ENCODE measurements at regions not wholly inside any gene's neighbourhood (a gene's known extent, or its start where the extent isn't known, plus 50 kb on each side); places are given as distances from the start of the nearest gene placed in this dataset.
"Not testable (repeated sequence)": the region's sequence is repeated elsewhere in the genome, so short reads cannot be mapped to it uniquely, and the experiment has no call there.

- no peak for DNase-seq (ENCODE audit: low read depth in 4 of 4, low spot score in 2 of 4)
These were observed 145.9 kb upstream of the ITGB1 start for GRCh38 chr10:33103863-33104379.

GRCh38 chr10:33102071-33102470 is 144.0 kb upstream of the ITGB1 start:
- no peak for DNase-seq (ENCODE audit: low read depth in 4 of 4, low spot score in 2 of 4)

- DNase-seq (ENCODE audit: low read depth in 4 of 4, low spot score in 2 of 4), result no peak
These were observed 143.4 kb upstream of the ITGB1 start for GRCh38 chr10:33101392-33101787.

- no peak for DNase-seq (ENCODE audit: low read depth in 4 of 4, low spot score in 2 of 4)
These were observed 142.9 kb upstream of the ITGB1 start for GRCh38 chr10:33100781-33101391.

- no peak for DNase-seq (ENCODE audit: low read depth in 4 of 4, low spot score in 2 of 4)
These were observed 141.7 kb upstream of the ITGB1 start for GRCh38 chr10:33099748-33100147.

GRCh38 chr10:33098951-33099663 is 141.1 kb upstream of the ITGB1 start:
- no peak for DNase-seq (ENCODE audit: low read depth in 4 of 4, low spot score in 2 of 4)

- DNase-seq (ENCODE audit: low read depth in 4 of 4, low spot score in 2 of 4), result no peak
These were observed 138.1 kb upstream of the ITGB1 start for GRCh38 chr10:33095867-33096815.

GRCh38 chr10:33094263-33095051 is 136.4 kb upstream of the ITGB1 start:
- no peak for DNase-seq (ENCODE audit: low read depth in 4 of 4, low spot score in 2 of 4)

GRCh38 chr10:33093362-33093761 is 135.3 kb upstream of the ITGB1 start:
- no peak for DNase-seq (ENCODE audit: low read depth in 4 of 4, low spot score in 2 of 4)

GRCh38 chr10:33092596-33092995 is 134.6 kb upstream of the ITGB1 start:
- DNase-seq (ENCODE audit: low read depth in 4 of 4, low spot score in 2 of 4), result no peak

- DNase-seq (ENCODE audit: low read depth in 4 of 4, low spot score in 2 of 4), result no peak
These were observed 133.2 kb upstream of the ITGB1 start for GRCh38 chr10:33091201-33091600.

GRCh38 chr10:33088990-33089389 is 131.0 kb upstream of the ITGB1 start:
- DNase-seq (ENCODE audit: low read depth in 4 of 4, low spot score in 2 of 4), result no peak

GRCh38 chr10:33087922-33088321 is 129.9 kb upstream of the ITGB1 start:
- DNase-seq (ENCODE audit: low read depth in 4 of 4, low spot score in 2 of 4), result no peak

GRCh38 chr10:33087152-33087551 is 129.1 kb upstream of the ITGB1 start:
- DNase-seq (ENCODE audit: low read depth in 4 of 4, low spot score in 2 of 4), result no peak

- DNase-seq (ENCODE audit: low read depth in 4 of 4, low spot score in 2 of 4), result no peak
These were observed 128.1 kb upstream of the ITGB1 start for GRCh38 chr10:33086100-33086499.

- no peak for DNase-seq (ENCODE audit: low read depth in 4 of 4, low spot score in 2 of 4)
These were observed 127.3 kb upstream of the ITGB1 start for GRCh38 chr10:33085313-33085833.

GRCh38 chr10:33084453-33084852 is 126.4 kb upstream of the ITGB1 start:
- no peak for DNase-seq (ENCODE audit: low read depth in 4 of 4, low spot score in 2 of 4)

- peak; percentile 20 to 49 (median 42) for DNase-seq (ENCODE audit: low read depth in 4 of 4, low spot score in 2 of 4)
These were observed 124.4 kb upstream of the ITGB1 start for GRCh38 chr10:33082373-33082895.

GRCh38 chr10:33080467-33080866 is 122.4 kb upstream of the ITGB1 start:
- not testable (repeated sequence) for DNase-seq (ENCODE audit: low read depth in 4 of 4, low spot score in 2 of 4)

- DNase-seq (ENCODE audit: low read depth in 4 of 4, low spot score in 2 of 4), result no peak
These were observed 116.4 kb upstream of the ITGB1 start for GRCh38 chr10:33074443-33074842.

Data from left renal cortex interstitium (tissue), 4 donors.